HEK293 (cell line): ENCODE measurements at regions not wholly inside any gene's neighbourhood (a gene's known extent, or its start where the extent isn't known, plus 50 kb on each side); places are given as distances from the start of the nearest gene placed in this dataset.

Experiments
- CTCF ChIA-PET: fragments of 350-600 bp; formaldehyde crosslinking; extraction: SDS; loops from one replicate; lab custom pipeline; 2021; ENCODE audit warnings: antibody characterized with exemption; lab: Yijun Ruan, JAX
- POLR2A ChIA-PET: fragments of 300-600 bp; formaldehyde crosslinking; extraction: SDS; loops from one replicate; lab custom pipeline; 2020; ENCODE audit warnings: antibody characterized with exemption, inconsistent platforms; lab: Yijun Ruan, JAX
- H3K27ac ChIP-seq: fragments of 200-500 bp; sonication (Bioruptor generic); 2 replicates; pipeline ENCODE4 v1.5.1; 2014; ENCODE audit warnings: low read depth, low read length, control low read depth, inconsistent platforms; ENCODE audit errors: extremely low read depth
- H3K36me3 ChIP-seq, 2 experiments: fragments of 200-500 bp in 1 of 2; sonication (Bioruptor generic) in 1 of 2; 1 replicate in 1 of 2; 2 replicates in 1 of 2; pipeline ENCODE4 v1.5.1; 2014 to 2017; ENCODE audit warnings: inconsistent platforms in 2 of 2, low read length in 2 of 2; ENCODE audit not compliant: control insufficient read depth in 2 of 2, insufficient read depth in 1 of 2
- H3K4me1 ChIP-seq: fragments of 200-500 bp; sonication (Bioruptor generic); 2 replicates; pipeline ENCODE4 v1.5.1; 2014; ENCODE audit warnings: mild to moderate bottlenecking, low read length, inconsistent platforms; ENCODE audit not compliant: control insufficient read depth, insufficient read depth
- H3K4me3 ChIP-seq: 2 replicates; pipeline ENCODE4 v1.5.1; 2011; ENCODE audit warnings: low read depth, mild to moderate bottlenecking, control low read depth, low read length, moderate library complexity
- H3K9me3 ChIP-seq: fragments of 200-500 bp; sonication (Bioruptor generic); 2 replicates; pipeline ENCODE4 v1.5.1; 2014; ENCODE audit warnings: low read depth, low read length, inconsistent platforms; ENCODE audit not compliant: control insufficient read depth, insufficient read depth
- HOXA7 ChIP-seq: sonication (generic); formaldehyde crosslinking; IDR thresholded peaks from 2 replicates; pipeline ENCODE4 v1.8.1; 2022; ENCODE audit warnings: missing genetic modification reagents, borderline replicate concordance
- KLF16 ChIP-seq: fragments of 450-650 bp; formaldehyde crosslinking; IDR thresholded peaks from 2 replicates; pipeline ENCODE4 v1.5.1; 2017; ENCODE audit warnings: missing biosample characterization, missing genetic modification characterization
- RBAK ChIP-seq: fragments of 450-650 bp; formaldehyde crosslinking; IDR thresholded peaks from 2 replicates; pipeline ENCODE4 v1.5.1; 2016; ENCODE audit warnings: missing biosample characterization, missing genetic modification characterization
- SP7 ChIP-seq: fragments of 450-650 bp; formaldehyde crosslinking; IDR thresholded peaks from 2 replicates; pipeline ENCODE4 v1.5.1; 2016; ENCODE audit warnings: missing biosample characterization, missing genetic modification characterization
- YY2 ChIP-seq: fragments of 450-650 bp; formaldehyde crosslinking; IDR thresholded peaks from 2 replicates; pipeline ENCODE4 v1.5.1; 2016; ENCODE audit warnings: missing biosample characterization, missing genetic modification characterization
- ZBTB17 ChIP-seq: fragments of 450-650 bp; formaldehyde crosslinking; IDR thresholded peaks from 2 replicates; pipeline ENCODE4 v1.5.1; 2016; ENCODE audit warnings: missing biosample characterization, missing genetic modification characterization
- ZEB2 ChIP-seq: fragments of 450-650 bp; formaldehyde crosslinking; IDR thresholded peaks from 2 replicates; pipeline ENCODE4 v1.5.1; 2016; ENCODE audit warnings: missing biosample characterization, missing genetic modification characterization
- ZNF155 ChIP-seq: fragments of 450-650 bp; formaldehyde crosslinking; IDR thresholded peaks from 2 replicates; pipeline ENCODE4 v1.5.1; 2016; ENCODE audit warnings: missing biosample characterization, missing genetic modification characterization
- ZNF175 ChIP-seq: fragments of 450-650 bp; formaldehyde crosslinking; IDR thresholded peaks from 2 replicates; pipeline ENCODE4 v1.5.1; 2016; ENCODE audit warnings: missing biosample characterization, missing genetic modification characterization
- ZNF214 ChIP-seq: fragments of 450-650 bp; formaldehyde crosslinking; IDR thresholded peaks from 2 replicates; pipeline ENCODE4 v1.5.1; 2017; ENCODE audit warnings: missing biosample characterization, mild to moderate bottlenecking, missing genetic modification characterization, borderline replicate concordance
- ZNF221 ChIP-seq: fragments of 450-650 bp; formaldehyde crosslinking; IDR thresholded peaks from 2 replicates; pipeline ENCODE4 v1.5.1; 2017; ENCODE audit warnings: missing biosample characterization, missing genetic modification characterization, borderline replicate concordance
- ZNF274 ChIP-seq, 2 experiments: fragments of 200-500 bp in 1 of 2; fragments of 450-650 bp in 1 of 2; sonication (Bioruptor generic) in 1 of 2; formaldehyde crosslinking in 1 of 2; IDR thresholded peaks; 2 replicates each; pipeline versions ENCODE4 v1.5.1 to v1.6.1; 2014 to 2016; ENCODE audit warnings: borderline replicate concordance in 1 of 2, inconsistent platforms in 1 of 2, low read length in 1 of 2, missing biosample characterization in 1 of 2, missing genetic modification characterization in 1 of 2
- ZNF624 ChIP-seq: fragments of 450-650 bp; formaldehyde crosslinking; IDR thresholded peaks from 2 replicates; pipeline ENCODE4 v1.5.1; 2017; ENCODE audit warnings: missing biosample characterization, missing genetic modification characterization
- ZNF658 ChIP-seq: fragments of 450-650 bp; formaldehyde crosslinking; IDR thresholded peaks from 2 replicates; pipeline ENCODE4; 2016; ENCODE audit warnings: missing biosample characterization, missing genetic modification characterization
- ZNF843 ChIP-seq: fragments of 450-650 bp; formaldehyde crosslinking; IDR thresholded peaks from 2 replicates; pipeline ENCODE4 v1.5.1; 2016; ENCODE audit warnings: missing biosample characterization, missing genetic modification characterization
- TF ChIP-seq, protein P1 (sequence below): fragments of 450-650 bp; formaldehyde crosslinking; IDR thresholded peaks from 2 replicates; pipeline ENCODE4 v1.5.1; 2016; ENCODE audit warnings: missing biosample characterization, missing genetic modification characterization
- TF ChIP-seq, protein P2 (sequence below): fragments of 450-650 bp; formaldehyde crosslinking; IDR thresholded peaks from 2 replicates; pipeline ENCODE4 v1.5.0; 2017; ENCODE audit warnings: missing biosample characterization, missing genetic modification characterization, borderline replicate concordance
- TF ChIP-seq, protein P3 (sequence below): fragments of 450-650 bp; formaldehyde crosslinking; IDR thresholded peaks from 2 replicates; pipeline ENCODE4 v1.5.1; 2017; ENCODE audit warnings: missing biosample characterization, missing genetic modification characterization
- TF ChIP-seq, protein P4 (sequence below): fragments of 450-650 bp; formaldehyde crosslinking; IDR thresholded peaks from 2 replicates; pipeline ENCODE4 v1.5.1; 2016; ENCODE audit warnings: missing biosample characterization, missing genetic modification characterization
- TF ChIP-seq, protein P5 (sequence below): fragments of 450-650 bp; formaldehyde crosslinking; IDR thresholded peaks from 2 replicates; pipeline ENCODE4 v1.5.1; 2016; ENCODE audit warnings: missing biosample characterization, missing genetic modification characterization
- TF ChIP-seq, protein P6 (sequence below): fragments of 450-650 bp; formaldehyde crosslinking; IDR thresholded peaks from 2 replicates; pipeline ENCODE4 v1.5.1; 2016; ENCODE audit warnings: missing biosample characterization, missing genetic modification characterization, low read depth

DNA sequence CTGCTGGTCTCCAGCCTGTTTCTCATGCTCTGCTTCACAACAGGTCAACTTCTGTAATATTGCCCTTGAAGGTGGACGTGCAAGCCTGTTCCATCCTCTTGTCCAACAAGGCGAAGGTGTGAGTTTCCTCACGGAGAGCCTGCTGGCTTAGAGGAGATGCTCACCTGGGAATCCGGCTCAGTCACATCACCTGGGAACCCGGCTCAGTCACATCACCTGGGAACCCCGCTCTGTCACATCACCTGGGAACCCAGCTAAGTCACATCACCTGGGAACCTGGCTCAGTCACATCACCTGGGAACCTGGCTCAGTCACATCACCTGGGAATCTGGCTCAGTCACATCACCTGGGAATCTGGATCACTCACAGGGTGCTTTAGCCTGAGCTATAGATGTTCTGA lies 230.1 kb downstream of the ERMARD start:
- CTCF ChIA-PET, result no interaction called here
- Histone ChIP-seq H3K9me3 (no peaks in the 10 kb centered on the region), H3K36me3 (no peaks in the 10 kb centered on the region), H3K4me1 (no peaks in the 10 kb centered on the region), H3K4me3 (no peak overlapping the region), H3K27ac (no peak overlapping the region)
- POLR2A ChIA-PET, result no interaction called here
- TF ChIP-seq SP7 (no peak), ZNF214 (tag by site-specific recombination) (no peak), ZNF658 (tag by site-specific recombination) (no peak), ZNF175 (tag by site-specific recombination) (no peak), YY2 (no peak)
- TF ChIP-seq, protein P1, sequence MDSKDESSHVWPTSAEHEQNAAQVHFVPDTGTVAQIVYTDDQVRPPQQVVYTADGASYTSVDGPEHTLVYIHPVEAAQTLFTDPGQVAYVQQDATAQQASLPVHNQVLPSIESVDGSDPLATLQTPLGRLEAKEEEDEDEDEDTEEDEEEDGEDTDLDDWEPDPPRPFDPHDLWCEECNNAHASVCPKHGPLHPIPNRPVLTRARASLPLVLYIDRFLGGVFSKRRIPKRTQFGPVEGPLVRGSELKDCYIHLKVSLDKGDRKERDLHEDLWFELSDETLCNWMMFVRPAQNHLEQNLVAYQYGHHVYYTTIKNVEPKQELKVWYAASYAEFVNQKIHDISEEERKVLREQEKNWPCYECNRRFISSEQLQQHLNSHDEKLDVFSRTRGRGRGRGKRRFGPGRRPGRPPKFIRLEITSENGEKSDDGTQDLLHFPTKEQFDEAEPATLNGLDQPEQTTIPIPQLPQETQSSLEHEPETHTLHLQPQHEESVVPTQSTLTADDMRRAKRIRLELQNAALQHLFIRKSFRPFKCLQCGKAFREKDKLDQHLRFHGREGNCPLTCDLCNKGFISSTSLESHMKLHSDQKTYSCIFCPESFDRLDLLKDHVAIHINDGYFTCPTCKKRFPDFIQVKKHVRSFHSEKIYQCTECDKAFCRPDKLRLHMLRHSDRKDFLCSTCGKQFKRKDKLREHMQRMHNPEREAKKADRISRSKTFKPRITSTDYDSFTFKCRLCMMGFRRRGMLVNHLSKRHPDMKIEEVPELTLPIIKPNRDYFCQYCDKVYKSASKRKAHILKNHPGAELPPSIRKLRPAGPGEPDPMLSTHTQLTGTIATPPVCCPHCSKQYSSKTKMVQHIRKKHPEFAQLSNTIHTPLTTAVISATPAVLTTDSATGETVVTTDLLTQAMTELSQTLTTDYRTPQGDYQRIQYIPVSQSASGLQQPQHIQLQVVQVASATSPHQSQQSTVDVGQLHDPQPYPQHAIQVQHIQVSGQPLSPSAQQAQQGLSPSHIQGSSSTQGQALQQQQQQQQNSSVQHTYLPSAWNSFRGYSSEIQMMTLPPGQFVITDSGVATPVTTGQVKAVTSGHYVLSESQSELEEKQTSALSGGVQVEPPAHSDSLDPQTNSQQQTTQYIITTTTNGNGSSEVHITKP, result no peak
- TF ChIP-seq, protein P2, sequence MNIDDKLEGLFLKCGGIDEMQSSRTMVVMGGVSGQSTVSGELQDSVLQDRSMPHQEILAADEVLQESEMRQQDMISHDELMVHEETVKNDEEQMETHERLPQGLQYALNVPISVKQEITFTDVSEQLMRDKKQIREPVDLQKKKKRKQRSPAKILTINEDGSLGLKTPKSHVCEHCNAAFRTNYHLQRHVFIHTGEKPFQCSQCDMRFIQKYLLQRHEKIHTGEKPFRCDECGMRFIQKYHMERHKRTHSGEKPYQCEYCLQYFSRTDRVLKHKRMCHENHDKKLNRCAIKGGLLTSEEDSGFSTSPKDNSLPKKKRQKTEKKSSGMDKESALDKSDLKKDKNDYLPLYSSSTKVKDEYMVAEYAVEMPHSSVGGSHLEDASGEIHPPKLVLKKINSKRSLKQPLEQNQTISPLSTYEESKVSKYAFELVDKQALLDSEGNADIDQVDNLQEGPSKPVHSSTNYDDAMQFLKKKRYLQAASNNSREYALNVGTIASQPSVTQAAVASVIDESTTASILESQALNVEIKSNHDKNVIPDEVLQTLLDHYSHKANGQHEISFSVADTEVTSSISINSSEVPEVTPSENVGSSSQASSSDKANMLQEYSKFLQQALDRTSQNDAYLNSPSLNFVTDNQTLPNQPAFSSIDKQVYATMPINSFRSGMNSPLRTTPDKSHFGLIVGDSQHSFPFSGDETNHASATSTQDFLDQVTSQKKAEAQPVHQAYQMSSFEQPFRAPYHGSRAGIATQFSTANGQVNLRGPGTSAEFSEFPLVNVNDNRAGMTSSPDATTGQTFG, result no peak

DNA sequence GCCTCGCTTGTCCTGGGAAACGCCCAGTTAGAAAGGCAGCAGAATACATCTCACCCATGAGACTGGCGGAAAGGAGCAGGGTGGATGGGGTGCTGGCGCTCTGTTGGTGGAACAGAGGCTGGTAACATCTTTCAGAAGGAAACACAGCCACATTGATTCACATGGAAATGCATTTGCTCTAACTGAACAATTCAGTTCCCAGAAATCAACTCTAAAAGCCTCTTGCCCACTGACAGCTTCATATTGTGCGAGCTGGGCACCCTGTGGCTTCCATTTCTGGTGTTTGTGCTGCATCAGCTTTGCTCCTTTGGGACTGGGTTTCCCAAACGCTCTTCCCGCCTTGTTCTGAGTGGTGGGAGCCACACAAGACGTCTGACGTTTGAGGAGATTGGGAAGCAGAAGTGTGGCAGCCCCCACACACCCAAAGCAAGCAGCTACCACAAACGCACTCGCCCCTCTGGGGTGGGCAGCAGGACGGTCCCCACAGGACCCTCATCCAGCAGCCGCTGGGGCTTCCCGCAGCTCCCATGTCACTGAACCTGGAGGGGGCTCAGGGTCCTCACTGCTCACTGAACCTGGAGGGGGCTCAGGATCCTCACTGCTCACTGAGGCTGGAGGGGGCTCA lies 229.5 kb downstream of the ERMARD start:
- Histone ChIP-seq H3K36me3 (no peaks in the 10 kb centered on the region), H3K4me1 (no peaks in the 10 kb centered on the region), H3K4me3 (no peak overlapping the region), H3K27ac (no peak overlapping the region), H3K9me3 (no peaks in the 10 kb centered on the region)
- ChIA-PET POLR2A (no interaction called here), CTCF (no interaction called here)
- TF ChIP-seq SP7 (no peak), ZNF843 (tag by site-specific recombination) (no peak), ZNF221 (no peak), KLF16 (tag by site-specific recombination) (no peak), ZEB2 (tag by site-specific recombination) (no peak), RBAK (no peak), ZNF624 (tag by site-specific recombination) (no peak), ZNF155 (tag by site-specific recombination) (no peak), HOXA7 (CRISPR knock-in tag) (no peak), ZNF274 (IDR thresholded peaks at IDR 0.05; ENCODE audit: low read length) (no peak), ZNF274 (tag by site-specific recombination; IDR thresholded peaks at IDR 0.05; ENCODE audit: borderline replicate concordance) (no peak), ZBTB17 (tag by site-specific recombination) (no peak)
- TF ChIP-seq, protein P3, sequence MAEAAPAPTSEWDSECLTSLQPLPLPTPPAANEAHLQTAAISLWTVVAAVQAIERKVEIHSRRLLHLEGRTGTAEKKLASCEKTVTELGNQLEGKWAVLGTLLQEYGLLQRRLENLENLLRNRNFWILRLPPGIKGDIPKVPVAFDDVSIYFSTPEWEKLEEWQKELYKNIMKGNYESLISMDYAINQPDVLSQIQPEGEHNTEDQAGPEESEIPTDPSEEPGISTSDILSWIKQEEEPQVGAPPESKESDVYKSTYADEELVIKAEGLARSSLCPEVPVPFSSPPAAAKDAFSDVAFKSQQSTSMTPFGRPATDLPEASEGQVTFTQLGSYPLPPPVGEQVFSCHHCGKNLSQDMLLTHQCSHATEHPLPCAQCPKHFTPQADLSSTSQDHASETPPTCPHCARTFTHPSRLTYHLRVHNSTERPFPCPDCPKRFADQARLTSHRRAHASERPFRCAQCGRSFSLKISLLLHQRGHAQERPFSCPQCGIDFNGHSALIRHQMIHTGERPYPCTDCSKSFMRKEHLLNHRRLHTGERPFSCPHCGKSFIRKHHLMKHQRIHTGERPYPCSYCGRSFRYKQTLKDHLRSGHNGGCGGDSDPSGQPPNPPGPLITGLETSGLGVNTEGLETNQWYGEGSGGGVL (tag by site-specific recombination), result no peak
- TF ChIP-seq, protein P4, sequence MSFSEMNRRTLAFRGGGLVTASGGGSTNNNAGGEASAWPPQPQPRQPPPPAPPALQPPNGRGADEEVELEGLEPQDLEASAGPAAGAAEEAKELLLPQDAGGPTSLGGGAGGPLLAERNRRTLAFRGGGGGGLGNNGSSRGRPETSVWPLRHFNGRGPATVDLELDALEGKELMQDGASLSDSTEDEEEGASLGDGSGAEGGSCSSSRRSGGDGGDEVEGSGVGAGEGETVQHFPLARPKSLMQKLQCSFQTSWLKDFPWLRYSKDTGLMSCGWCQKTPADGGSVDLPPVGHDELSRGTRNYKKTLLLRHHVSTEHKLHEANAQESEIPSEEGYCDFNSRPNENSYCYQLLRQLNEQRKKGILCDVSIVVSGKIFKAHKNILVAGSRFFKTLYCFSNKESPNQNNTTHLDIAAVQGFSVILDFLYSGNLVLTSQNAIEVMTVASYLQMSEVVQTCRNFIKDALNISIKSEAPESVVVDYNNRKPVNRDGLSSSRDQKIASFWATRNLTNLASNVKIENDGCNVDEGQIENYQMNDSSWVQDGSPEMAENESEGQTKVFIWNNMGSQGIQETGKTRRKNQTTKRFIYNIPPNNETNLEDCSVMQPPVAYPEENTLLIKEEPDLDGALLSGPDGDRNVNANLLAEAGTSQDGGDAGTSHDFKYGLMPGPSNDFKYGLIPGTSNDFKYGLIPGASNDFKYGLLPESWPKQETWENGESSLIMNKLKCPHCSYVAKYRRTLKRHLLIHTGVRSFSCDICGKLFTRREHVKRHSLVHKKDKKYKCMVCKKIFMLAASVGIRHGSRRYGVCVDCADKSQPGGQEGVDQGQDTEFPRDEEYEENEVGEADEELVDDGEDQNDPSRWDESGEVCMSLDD, result no peak
- TF ChIP-seq, protein P5, sequence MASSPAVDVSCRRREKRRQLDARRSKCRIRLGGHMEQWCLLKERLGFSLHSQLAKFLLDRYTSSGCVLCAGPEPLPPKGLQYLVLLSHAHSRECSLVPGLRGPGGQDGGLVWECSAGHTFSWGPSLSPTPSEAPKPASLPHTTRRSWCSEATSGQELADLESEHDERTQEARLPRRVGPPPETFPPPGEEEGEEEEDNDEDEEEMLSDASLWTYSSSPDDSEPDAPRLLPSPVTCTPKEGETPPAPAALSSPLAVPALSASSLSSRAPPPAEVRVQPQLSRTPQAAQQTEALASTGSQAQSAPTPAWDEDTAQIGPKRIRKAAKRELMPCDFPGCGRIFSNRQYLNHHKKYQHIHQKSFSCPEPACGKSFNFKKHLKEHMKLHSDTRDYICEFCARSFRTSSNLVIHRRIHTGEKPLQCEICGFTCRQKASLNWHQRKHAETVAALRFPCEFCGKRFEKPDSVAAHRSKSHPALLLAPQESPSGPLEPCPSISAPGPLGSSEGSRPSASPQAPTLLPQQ (tag by site-specific recombination), result no peak
- TF ChIP-seq, protein P6, sequence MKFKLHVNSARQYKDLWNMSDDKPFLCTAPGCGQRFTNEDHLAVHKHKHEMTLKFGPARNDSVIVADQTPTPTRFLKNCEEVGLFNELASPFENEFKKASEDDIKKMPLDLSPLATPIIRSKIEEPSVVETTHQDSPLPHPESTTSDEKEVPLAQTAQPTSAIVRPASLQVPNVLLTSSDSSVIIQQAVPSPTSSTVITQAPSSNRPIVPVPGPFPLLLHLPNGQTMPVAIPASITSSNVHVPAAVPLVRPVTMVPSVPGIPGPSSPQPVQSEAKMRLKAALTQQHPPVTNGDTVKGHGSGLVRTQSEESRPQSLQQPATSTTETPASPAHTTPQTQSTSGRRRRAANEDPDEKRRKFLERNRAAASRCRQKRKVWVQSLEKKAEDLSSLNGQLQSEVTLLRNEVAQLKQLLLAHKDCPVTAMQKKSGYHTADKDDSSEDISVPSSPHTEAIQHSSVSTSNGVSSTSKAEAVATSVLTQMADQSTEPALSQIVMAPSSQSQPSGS (tag by site-specific recombination), result no peak
